ENCODE measurements at regions not wholly inside any gene's neighbourhood (a gene's known extent, or its start where the extent isn't known, plus 50 kb on each side); places are given as distances from the start of the nearest gene placed in this dataset.

GRCh38 chr10:133019651-133020050 is 68.1 kb upstream of the ADGRA1 start:
- TF ChIP-seq EZH2 (IDR thresholded peaks at IDR 0.05) (no peak), POLR2AphosphoS5 (IDR thresholded peaks at IDR 0.05; ENCODE audit: borderline replicate concordance, low read depth, low read length) (no peak)

Data from SK-N-MC (cell line).